IPS DF 4.7 (cell line): ENCODE measurements at regions not wholly inside any gene's neighbourhood (a gene's known extent, or its start where the extent isn't known, plus 50 kb on each side); places are given as distances from the start of the nearest gene placed in this dataset.
"Not testable (repeated sequence)": the region's sequence is repeated elsewhere in the genome, so short reads cannot be mapped to it uniquely, and the experiment has no call there.

Experiments used
- DNase-seq: peaks from one replicate; pipeline ENCODE4 v3.0.0-alpha.2; 2013; ENCODE audit warnings: low spot score; ENCODE audit errors: extremely low read depth

GRCh38 chr5:67773411-67774266 lies 441.9 kb upstream of the PIK3R1 start:
- DNase-seq, result no peak

GRCh38 chr5:67771791-67772190 lies 443.8 kb upstream of the PIK3R1 start:
- no peak for DNase-seq

GRCh38 chr5:67771221-67771620 lies 444.3 kb upstream of the PIK3R1 start:
- DNase-seq, result no peak

- DNase-seq, result no peak
Measured at GRCh38 chr5:67770431-67771025, 445.0 kb upstream of the PIK3R1 start.

GRCh38 chr5:67765697-67766096 lies 449.9 kb upstream of the PIK3R1 start:
- no peak for DNase-seq

GRCh38 chr5:67757771-67758170 lies 457.8 kb upstream of the PIK3R1 start:
- not testable (repeated sequence) for DNase-seq

- no peak for DNase-seq
Measured at GRCh38 chr5:67752357-67752708, 463.2 kb upstream of the PIK3R1 start.

GRCh38 chr5:67748165-67748690 lies 467.3 kb upstream of the PIK3R1 start:
- no peak for DNase-seq

- DNase-seq, result no peak
Measured at GRCh38 chr5:67747096-67747495, 468.5 kb upstream of the PIK3R1 start.

- DNase-seq, result not testable (repeated sequence)
Measured at GRCh38 chr5:67746608-67747007, 468.9 kb upstream of the PIK3R1 start.

GRCh38 chr5:67746103-67746502 lies 469.5 kb upstream of the PIK3R1 start:
- no peak for DNase-seq

- DNase-seq, result no peak
Measured at GRCh38 chr5:67732921-67733320, 482.6 kb upstream of the PIK3R1 start.

- no peak for DNase-seq
Measured at GRCh38 chr5:67732471-67732870, 483.1 kb upstream of the PIK3R1 start.

- no peak for DNase-seq
Measured at GRCh38 chr5:67731886-67732285, 483.7 kb upstream of the PIK3R1 start.

- DNase-seq, result no peak
Measured at GRCh38 chr5:67730917-67731474, 484.6 kb upstream of the PIK3R1 start.

- no peak for DNase-seq
Measured at GRCh38 chr5:67728326-67728890, 487.1 kb upstream of the PIK3R1 start.

GRCh38 chr5:67725604-67726003 lies 490.0 kb upstream of the PIK3R1 start:
- DNase-seq, result no peak

GRCh38 chr5:67724412-67725135 lies 491.0 kb upstream of the PIK3R1 start:
- no peak for DNase-seq

- DNase-seq, result no peak
Measured at GRCh38 chr5:67723873-67724272, 491.7 kb upstream of the PIK3R1 start.

- not testable (repeated sequence) for DNase-seq
Measured at GRCh38 chr5:67722582-67722981, 493.0 kb upstream of the PIK3R1 start.

- no peak for DNase-seq
Measured at GRCh38 chr5:67720162-67720772, 495.3 kb upstream of the PIK3R1 start.
